Endothelial cell (in vitro differentiated cells): ENCODE measurements at regions not wholly inside any gene's neighbourhood (a gene's known extent, or its start where the extent isn't known, plus 50 kb on each side); places are given as distances from the start of the nearest gene placed in this dataset.

Source experiments
- DNase-seq: peaks from one replicate; pipeline ENCODE4 v3.0.0; 2021; ENCODE audit warnings: low spot score
- H3K27ac Mint-ChIP-seq: one replicate; pipeline ENCODE4 v1.8.0; 2021; ENCODE audit warnings: mixed read lengths, inconsistent platforms; ENCODE audit not compliant: unreplicated experiment
- H3K27me3 Mint-ChIP-seq: one replicate; pipeline ENCODE4 v1.8.0; 2021; ENCODE audit warnings: mild to moderate bottlenecking, moderate library complexity, mixed read lengths, inconsistent platforms; ENCODE audit not compliant: unreplicated experiment
- H3K36me3 Mint-ChIP-seq: one replicate; pipeline ENCODE4 v1.8.0; 2021; ENCODE audit warnings: mild to moderate bottlenecking, low read depth, mixed read lengths, inconsistent platforms; ENCODE audit not compliant: unreplicated experiment
- H3K4me1 Mint-ChIP-seq: one replicate; pipeline ENCODE4 v1.8.0; 2021; ENCODE audit warnings: mild to moderate bottlenecking, mixed read lengths, inconsistent platforms; ENCODE audit not compliant: unreplicated experiment
- H3K4me3 Mint-ChIP-seq: one replicate; pipeline ENCODE4 v1.8.0; 2021; ENCODE audit warnings: mild to moderate bottlenecking, mixed read lengths, inconsistent platforms; ENCODE audit not compliant: unreplicated experiment
- H3K9me3 Mint-ChIP-seq: one replicate; pipeline ENCODE4 v1.8.0; 2021; ENCODE audit warnings: mixed read lengths, inconsistent platforms; ENCODE audit not compliant: unreplicated experiment
- TF ChIP-seq, protein P1 (sequence below): fragments of 200-600 bp; sonication (generic); IDR thresholded peaks from one replicate; pipeline ENCODE4 v1.5.0; 2021; ENCODE audit warnings: antibody characterized with exemption; ENCODE audit not compliant: unreplicated experiment

DNA sequence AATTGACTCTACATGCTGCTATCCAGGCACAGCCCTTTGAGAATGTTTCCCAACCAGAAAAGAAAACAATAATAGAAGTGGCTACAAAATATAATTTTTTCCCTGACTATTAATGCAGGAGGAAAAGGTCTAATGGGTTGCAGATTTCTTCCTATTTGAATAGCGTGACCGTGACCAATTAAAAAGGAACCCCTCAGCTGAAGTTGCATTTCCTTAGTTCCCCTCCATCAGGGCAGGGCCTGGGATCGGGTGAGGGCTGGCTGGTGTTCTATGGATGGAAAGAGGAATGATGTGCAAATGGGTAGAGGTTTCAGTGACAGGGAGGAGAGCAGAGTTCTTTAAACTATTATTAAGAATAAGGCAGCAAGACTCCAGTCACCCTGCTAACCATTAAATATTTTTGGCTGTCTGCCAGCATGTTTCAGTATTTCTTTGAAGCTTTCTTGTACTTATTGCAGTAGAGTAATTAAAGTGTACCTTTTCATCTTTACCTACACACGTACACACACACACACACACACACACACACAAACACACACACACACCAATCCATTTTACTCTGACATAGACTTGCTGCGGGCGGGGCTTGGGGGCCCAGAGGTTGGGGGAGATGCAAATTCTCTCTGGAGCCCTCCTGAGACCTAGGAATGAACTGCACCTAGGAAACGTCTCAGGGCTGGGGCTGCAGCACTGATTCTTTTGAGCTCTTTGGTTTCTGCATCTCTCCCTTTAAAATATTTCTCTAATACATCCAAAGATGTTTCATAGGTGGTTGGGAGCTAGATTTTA is 154.8 kb upstream of the SLC35B3 start:
- no peak for DNase-seq
- peaks cover 3% of the 10 kb centered on the region for H3K27me3 Mint-ChIP-seq
- H3K4me1 Mint-ChIP-seq = no peaks in the 10 kb centered on the region
- TF ChIP-seq, protein P1, sequence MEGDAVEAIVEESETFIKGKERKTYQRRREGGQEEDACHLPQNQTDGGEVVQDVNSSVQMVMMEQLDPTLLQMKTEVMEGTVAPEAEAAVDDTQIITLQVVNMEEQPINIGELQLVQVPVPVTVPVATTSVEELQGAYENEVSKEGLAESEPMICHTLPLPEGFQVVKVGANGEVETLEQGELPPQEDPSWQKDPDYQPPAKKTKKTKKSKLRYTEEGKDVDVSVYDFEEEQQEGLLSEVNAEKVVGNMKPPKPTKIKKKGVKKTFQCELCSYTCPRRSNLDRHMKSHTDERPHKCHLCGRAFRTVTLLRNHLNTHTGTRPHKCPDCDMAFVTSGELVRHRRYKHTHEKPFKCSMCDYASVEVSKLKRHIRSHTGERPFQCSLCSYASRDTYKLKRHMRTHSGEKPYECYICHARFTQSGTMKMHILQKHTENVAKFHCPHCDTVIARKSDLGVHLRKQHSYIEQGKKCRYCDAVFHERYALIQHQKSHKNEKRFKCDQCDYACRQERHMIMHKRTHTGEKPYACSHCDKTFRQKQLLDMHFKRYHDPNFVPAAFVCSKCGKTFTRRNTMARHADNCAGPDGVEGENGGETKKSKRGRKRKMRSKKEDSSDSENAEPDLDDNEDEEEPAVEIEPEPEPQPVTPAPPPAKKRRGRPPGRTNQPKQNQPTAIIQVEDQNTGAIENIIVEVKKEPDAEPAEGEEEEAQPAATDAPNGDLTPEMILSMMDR = no peak
- H3K36me3 Mint-ChIP-seq = no peaks in the 10 kb centered on the region
- no peak overlapping the region for H3K27ac Mint-ChIP-seq
- no peak overlapping the region for H3K4me3 Mint-ChIP-seq
- no peaks in the 10 kb centered on the region for H3K9me3 Mint-ChIP-seq

DNA sequence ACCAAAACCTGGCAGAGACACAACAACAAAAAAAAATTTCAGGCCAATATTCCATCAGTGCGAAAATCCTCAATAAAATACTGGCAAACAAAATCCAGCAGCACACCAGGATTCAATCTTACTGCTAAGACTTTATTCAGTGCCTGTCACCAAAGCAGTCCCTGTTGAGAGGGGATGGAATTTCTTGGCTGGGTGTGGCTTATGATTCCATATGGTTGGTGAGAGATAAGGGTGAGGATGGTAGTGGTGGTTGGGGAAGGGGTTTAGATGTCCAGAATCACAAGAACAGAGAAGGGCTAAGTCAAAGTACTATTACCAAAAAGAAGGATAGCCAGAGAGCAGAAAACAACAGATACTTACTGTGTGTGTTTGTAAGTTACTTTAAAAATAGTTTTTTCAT is 152.8 kb upstream of the SLC35B3 start:
- TF ChIP-seq, protein P1 = no peak
- H3K27me3 Mint-ChIP-seq = peaks cover 4% of the 10 kb centered on the region
- no peaks in the 10 kb centered on the region for H3K36me3 Mint-ChIP-seq
- no peak overlapping the region for H3K4me3 Mint-ChIP-seq
- H3K27ac Mint-ChIP-seq = no peak overlapping the region
- no peaks in the 10 kb centered on the region for H3K9me3 Mint-ChIP-seq
- no peak for DNase-seq
- no peaks in the 10 kb centered on the region for H3K4me1 Mint-ChIP-seq

DNA sequence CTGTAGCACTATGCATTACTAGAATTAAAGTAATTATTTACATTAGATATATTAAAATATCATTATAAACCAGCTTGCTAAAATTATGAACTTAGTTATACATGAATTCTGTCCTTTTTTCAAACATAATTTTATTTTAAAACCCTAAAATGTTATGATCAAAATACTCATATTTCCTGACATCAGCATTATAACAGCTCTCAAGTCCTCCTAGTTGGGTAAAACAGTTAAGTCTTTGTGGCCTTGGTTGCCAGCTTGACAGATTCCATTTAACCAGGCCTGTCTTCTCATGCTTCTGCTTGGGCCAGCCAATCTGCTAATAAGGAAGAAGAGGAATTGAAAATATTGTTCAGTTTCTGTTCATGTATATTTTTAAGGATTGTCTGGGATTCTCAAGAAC is 147.9 kb upstream of the SLC35B3 start:
- peaks cover 2% of the 10 kb centered on the region for H3K27me3 Mint-ChIP-seq
- TF ChIP-seq, protein P1 = no peak
- no peaks in the 10 kb centered on the region for H3K4me1 Mint-ChIP-seq
- no peak overlapping the region for H3K4me3 Mint-ChIP-seq
- no peak overlapping the region for H3K27ac Mint-ChIP-seq
- H3K9me3 Mint-ChIP-seq = no peaks in the 10 kb centered on the region
- H3K36me3 Mint-ChIP-seq = no peaks in the 10 kb centered on the region
- DNase-seq = no peak

DNA sequence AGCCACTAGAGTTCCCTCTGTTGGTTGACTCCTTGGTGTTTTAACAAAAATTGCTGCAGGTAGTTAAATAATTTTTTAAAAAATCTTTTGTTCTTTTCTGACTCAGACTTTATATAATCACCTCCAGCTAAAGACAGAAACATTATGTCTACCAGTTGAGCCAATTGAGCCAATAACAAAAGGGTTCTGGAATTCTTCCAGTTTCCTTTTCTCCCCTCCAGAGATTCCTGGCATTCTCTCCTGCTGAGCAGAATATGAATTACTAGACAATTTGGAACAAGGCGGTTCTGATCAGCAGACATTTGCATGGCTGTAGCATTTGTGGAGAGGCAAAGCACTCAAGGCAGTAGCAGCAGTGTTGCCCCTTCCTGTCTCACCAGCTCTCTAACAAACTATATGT is 144.0 kb upstream of the SLC35B3 start:
- DNase-seq = no peak
- Mint-ChIP-seq H3K4me1 (no peaks in the 10 kb centered on the region), H3K9me3 (no peaks in the 10 kb centered on the region), H3K4me3 (no peak overlapping the region), H3K27ac (no peak overlapping the region), H3K36me3 (no peaks in the 10 kb centered on the region), H3K27me3 (peaks cover 1% of the 10 kb centered on the region)
- TF ChIP-seq, protein P1 = no peak

DNA sequence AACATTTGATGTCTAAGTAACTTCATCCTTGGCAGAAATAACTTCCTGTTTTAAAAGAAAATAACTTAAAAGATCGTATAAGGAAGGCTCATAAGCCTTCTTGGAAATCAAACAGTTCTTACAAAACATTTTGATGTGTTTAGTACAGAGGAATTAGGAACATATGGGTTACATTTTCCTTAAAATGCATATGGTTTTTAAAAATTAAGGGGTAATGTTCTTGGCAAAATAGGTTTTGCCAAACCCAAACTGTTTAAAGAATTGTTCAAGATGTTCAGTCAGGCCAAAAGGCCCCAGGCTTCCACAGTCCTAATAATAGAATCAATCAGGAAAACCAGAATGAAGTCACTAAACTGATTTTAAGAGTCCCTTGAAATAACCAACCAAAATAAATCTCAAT is 142.7 kb upstream of the SLC35B3 start:
- Mint-ChIP-seq H3K4me3 (no peak overlapping the region), H3K36me3 (no peaks in the 10 kb centered on the region)

More for the DNA sequence above, 142.7 kb upstream of the SLC35B3 start:
- no peaks in the 10 kb centered on the region for H3K27me3 Mint-ChIP-seq
- TF ChIP-seq, protein P1 = no peak
- H3K9me3 Mint-ChIP-seq = no peaks in the 10 kb centered on the region
- DNase-seq = no peak
- H3K4me1 Mint-ChIP-seq = no peaks in the 10 kb centered on the region
- H3K27ac Mint-ChIP-seq = no peak overlapping the region
